ENCODE measurements at regions not wholly inside any gene's neighbourhood (a gene's known extent, or its start where the extent isn't known, plus 50 kb on each side); places are given as distances from the start of the nearest gene placed in this dataset.
"Not testable (repeated sequence)": the region's sequence is repeated elsewhere in the genome, so short reads cannot be mapped to it uniquely, and the experiment has no call there.

- DNase-seq (ENCODE audit: low read depth): not testable (repeated sequence)
Observed at GRCh38 chr13:90946125-90946524, 401.4 kb upstream of the MIR17HG start.

GRCh38 chr13:90947976-90948375 is 399.5 kb upstream of the MIR17HG start:
- no peak for DNase-seq (ENCODE audit: low read depth)

GRCh38 chr13:90950160-90950559 is 397.3 kb upstream of the MIR17HG start:
- no peak for DNase-seq (ENCODE audit: low read depth)

GRCh38 chr13:90951663-90952062 is 395.8 kb upstream of the MIR17HG start:
- DNase-seq (ENCODE audit: low read depth): no peak

- no peak for DNase-seq (ENCODE audit: low read depth)
Observed at GRCh38 chr13:90952326-90952725, 395.2 kb upstream of the MIR17HG start.

GRCh38 chr13:90954605-90955195 is 392.8 kb upstream of the MIR17HG start:
- DNase-seq (ENCODE audit: low read depth): no peak

- DNase-seq (ENCODE audit: low read depth): no peak
Observed at GRCh38 chr13:90956031-90956430, 391.5 kb upstream of the MIR17HG start.

GRCh38 chr13:90958866-90959265 is 388.6 kb upstream of the MIR17HG start:
- DNase-seq (ENCODE audit: low read depth): no peak

GRCh38 chr13:90968166-90968904 is 379.2 kb upstream of the MIR17HG start:
- no peak for DNase-seq (ENCODE audit: low read depth)

- DNase-seq (ENCODE audit: low read depth): no peak
Observed at GRCh38 chr13:90974249-90974975, 373.1 kb upstream of the MIR17HG start.

- DNase-seq (ENCODE audit: low read depth): no peak
Observed at GRCh38 chr13:90979059-90979458, 368.4 kb upstream of the MIR17HG start.

GRCh38 chr13:90984756-90985155 is 362.7 kb upstream of the MIR17HG start:
- DNase-seq (ENCODE audit: low read depth): no peak

GRCh38 chr13:90995001-90995400 is 352.5 kb upstream of the MIR17HG start:
- no peak for DNase-seq (ENCODE audit: low read depth)

GRCh38 chr13:90995614-90996013 is 351.9 kb upstream of the MIR17HG start:
- no peak for DNase-seq (ENCODE audit: low read depth)

GRCh38 chr13:90997951-90998350 is 349.5 kb upstream of the MIR17HG start:
- no peak for DNase-seq (ENCODE audit: low read depth)

- DNase-seq (ENCODE audit: low read depth): no peak
Observed at GRCh38 chr13:90999401-90999800, 348.1 kb upstream of the MIR17HG start.

GRCh38 chr13:91001371-91001770 is 346.1 kb upstream of the MIR17HG start:
- no peak for DNase-seq (ENCODE audit: low read depth)

- DNase-seq (ENCODE audit: low read depth): no peak
Observed at GRCh38 chr13:91014696-91015095, 332.8 kb upstream of the MIR17HG start.

GRCh38 chr13:91017031-91017668 is 330.3 kb upstream of the MIR17HG start:
- no peak for DNase-seq (ENCODE audit: low read depth)

GRCh38 chr13:91017669-91018053 is 329.8 kb upstream of the MIR17HG start:
- no peak for DNase-seq (ENCODE audit: low read depth)

GRCh38 chr13:91020461-91021034 is 326.9 kb upstream of the MIR17HG start:
- no peak for DNase-seq (ENCODE audit: low read depth)

GRCh38 chr13:91024157-91024792 is 323.2 kb upstream of the MIR17HG start:
- DNase-seq (ENCODE audit: low read depth): no peak

Measured in stimulated activated CD4-positive, alpha-beta T cell treated with anti-CD3 and anti-CD28 coated beads, Interleukin-2, amount 100 ng/mL, for 4 hours (primary cell).